GM19438 (cell line): ENCODE measurements at regions not wholly inside any gene's neighbourhood (a gene's known extent, or its start where the extent isn't known, plus 50 kb on each side); places are given as distances from the start of the nearest gene placed in this dataset.
"Not testable (repeated sequence)": the region's sequence is repeated elsewhere in the genome, so short reads cannot be mapped to it uniquely, and the experiment has no call there.

Experiments
- ATAC-seq: cut with Tn5 transposase; IDR thresholded peaks from one replicate; pipeline ENCODE4 v1.9.1; 2021; ENCODE audit warnings: low read depth; ENCODE audit not compliant: unreplicated experiment

DNA sequence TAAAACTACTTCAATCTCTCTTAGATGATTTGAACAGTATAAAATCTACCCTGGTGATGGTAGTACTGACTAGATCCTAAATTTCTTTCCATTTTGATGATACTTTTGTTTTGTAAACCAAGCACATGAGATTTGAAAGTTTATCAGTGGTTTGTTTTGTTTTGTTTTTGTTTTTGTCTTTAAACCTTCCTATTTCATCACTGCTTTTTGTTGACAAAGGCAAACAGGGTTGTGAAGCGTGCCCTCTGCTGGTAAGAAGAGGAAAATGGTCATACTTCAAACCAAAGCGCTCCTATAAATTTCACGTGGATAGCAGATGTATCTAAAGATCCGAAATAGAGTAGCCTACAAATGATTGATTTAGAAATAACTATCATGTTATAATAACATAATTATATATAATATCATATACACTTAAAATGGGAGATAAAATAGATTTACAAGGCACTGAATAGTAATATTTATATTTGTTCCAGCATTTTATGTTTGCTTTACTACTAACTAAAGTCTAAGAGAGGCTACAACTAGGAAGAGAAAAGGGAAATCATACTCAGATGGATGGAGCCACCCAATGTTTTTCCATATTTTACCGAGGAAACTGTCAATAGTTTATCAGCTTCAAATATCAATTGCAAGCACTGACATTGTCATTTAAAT, 254.0 kb upstream of the USP15 start:
- ATAC-seq: no peak

DNA sequence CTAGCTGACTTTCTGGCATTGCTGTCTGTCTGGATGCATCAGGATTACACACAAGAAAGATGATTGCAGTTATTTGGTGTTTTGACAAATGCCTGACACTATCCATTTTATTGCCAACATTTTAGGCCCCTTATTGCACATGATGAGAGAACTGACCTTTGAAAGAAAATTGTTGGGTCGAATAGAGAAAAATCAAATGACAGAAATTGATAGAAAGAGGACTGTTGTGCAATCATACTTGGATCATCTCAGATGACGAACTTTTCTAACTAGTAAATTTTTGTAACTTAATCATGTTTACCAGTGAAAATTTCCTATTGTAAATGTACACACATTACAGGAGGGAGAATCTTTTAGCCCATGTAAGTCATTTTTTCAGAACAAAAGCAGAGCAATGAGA, 251.5 kb upstream of the USP15 start:
- no peak for ATAC-seq

DNA sequence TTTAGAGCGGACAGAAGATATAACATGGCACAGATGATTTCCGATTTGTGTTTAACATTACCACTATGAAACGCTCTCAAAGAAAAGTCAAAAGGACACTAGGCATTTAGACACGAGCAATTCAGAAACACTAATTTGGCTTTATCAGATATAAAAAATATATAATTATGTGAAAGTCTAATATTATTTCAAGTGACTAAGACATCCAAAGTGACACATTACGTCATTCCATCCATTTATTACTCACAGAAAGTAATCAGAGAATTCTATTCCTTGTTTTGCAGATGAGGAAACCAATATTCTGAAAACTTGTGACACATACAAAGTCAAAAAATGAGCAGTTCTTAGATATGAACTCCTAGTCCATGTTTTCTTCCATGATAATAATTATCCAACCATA, 250.8 kb upstream of the USP15 start:
- ATAC-seq: no peak

DNA sequence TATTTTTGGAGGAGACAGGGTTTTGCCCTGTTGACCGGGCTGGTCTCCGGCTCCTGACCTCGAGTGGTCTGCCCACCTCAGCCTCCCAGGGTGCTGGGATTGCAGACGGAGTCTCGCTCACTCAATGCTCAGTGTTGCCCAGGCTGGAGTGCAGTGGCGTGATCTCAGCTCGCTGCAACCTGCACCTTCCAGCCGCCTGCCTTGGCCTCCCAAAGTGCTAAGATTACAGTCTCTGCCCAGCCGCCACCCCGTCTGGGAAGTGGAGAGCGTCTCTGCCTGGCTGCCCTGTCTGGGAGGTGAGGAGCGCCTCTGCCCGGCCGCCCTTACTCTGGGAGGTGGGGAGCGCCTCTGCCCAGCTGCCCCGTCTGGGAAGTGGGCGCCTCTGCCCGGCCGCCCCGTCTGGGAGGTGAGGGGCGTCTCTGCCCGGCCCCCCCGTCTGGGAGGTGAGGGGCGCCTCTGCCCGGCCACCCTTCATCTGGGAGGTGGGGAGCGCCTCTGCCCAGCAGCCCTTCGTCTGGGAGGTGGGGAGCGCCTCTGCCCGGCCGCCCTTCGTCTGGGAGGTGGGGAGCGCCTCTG, 249.8 kb upstream of the USP15 start:
- ATAC-seq: not testable (repeated sequence)

DNA sequence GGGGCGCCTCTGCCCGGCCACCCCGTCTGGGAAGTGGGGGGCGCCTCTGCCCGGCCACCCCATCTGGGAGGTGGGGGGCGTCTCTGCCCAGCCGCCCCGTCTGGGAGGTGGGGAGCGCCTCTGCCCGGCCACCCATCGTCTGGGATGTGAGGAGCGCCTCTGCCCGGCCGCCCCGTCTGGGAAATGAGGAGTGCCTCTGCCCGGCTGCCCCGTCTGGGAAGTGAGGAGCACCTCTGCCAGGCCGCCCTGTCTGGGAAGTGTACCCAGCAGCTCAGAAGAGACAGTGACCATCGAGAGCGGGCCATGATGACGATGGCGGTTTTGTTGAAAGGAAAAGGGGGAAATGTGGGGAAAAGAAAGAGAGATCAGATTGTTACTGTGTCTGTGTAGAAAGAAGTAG, 249.2 kb upstream of the USP15 start:
- ATAC-seq: not testable (repeated sequence)

DNA sequence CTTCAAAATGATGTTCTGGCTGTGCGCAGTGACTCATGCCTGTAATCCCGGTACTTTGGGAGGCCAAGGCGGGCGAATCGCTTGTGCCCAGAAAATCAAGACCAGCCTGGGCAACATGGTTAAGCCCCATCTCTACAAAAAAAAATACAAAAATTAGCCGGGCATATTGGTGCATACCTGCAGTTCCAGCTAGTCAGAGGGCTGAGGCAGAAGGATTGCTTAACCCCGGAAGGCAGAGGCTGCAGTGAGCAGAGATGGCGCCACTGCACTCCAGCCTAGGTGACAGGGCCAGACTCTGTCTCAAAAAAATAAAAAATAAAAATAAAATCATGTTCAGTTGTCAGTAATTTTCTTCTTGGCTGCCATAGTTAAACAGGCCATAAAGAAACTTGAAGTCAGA, 245.9 kb upstream of the USP15 start:
- ATAC-seq: no peak

DNA sequence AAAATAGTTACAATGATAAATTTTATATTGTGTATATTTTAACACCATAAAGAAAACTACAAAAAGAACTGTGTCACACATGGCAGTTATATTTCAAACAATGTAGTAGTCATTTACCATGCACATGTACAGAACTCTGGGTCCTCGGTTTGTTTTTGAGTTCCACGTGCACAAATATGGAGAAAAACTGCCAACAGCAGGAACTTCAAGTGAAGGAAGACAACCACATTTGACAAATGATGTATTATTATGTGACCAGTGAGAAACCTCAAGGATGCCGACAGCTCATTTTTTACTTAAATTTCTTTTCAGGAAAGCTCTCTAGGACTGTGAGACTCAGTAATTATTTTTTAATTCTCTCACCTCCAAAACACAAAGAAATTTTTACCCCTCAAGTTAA, 244.2 kb upstream of the USP15 start:
- ATAC-seq: no peak

DNA sequence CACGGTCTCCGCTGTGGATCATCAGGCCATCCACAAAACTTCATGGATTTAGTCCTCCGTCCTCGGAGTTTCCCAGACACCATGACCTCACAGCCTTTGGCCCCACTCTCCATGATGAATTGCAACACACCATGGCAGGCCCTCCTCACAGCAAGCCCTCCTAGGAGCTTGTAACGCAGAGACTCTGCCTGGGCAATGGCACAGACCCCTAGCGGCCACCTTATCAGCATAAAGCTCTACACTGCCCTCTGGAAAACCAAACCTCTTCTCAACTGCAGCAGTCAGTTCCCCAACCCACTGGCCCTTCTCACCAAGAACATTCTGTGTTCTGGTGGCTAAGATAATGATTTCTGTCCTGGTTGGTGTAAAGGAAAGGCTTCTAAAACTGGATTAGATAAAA, 238.4 kb upstream of the USP15 start:
- no peak for ATAC-seq

DNA sequence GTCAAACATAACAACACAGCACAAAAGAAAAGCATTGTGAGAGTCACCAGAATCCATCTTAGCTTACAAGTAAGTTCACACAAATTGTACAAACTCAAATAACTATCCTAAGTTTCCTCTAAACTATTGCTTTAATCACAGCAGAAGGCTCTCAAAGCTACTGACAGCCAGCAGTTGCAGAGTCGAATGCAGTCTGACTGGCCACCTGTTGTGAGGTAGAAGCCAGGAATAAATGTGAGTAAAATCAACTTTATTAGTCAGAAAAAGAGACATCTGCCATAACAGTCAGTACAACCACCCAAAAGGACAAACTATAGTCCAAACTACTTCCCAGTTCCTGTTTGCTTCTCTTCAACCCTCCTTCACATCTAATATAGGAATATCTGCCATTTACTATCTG, 231.7 kb upstream of the USP15 start:
- ATAC-seq: no peak

DNA sequence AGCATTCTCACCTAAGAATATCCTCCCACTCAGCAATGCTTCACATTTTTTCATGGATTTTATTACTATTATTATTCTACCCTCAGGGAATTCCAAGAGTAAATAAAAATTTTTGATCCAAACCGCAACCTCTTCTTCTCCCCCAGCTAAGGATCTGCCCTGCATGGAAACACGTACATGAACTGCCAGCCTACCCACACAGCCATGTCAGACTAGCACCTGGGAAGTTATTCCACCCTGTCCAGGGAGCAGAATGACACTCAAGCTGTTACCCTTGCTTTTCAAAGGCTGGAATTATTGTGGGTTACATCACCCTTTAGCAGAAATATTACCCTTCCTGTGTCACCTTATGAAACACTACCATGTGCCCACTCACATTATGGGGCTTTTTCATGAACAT, 227.3 kb upstream of the USP15 start:
- no peak for ATAC-seq

DNA sequence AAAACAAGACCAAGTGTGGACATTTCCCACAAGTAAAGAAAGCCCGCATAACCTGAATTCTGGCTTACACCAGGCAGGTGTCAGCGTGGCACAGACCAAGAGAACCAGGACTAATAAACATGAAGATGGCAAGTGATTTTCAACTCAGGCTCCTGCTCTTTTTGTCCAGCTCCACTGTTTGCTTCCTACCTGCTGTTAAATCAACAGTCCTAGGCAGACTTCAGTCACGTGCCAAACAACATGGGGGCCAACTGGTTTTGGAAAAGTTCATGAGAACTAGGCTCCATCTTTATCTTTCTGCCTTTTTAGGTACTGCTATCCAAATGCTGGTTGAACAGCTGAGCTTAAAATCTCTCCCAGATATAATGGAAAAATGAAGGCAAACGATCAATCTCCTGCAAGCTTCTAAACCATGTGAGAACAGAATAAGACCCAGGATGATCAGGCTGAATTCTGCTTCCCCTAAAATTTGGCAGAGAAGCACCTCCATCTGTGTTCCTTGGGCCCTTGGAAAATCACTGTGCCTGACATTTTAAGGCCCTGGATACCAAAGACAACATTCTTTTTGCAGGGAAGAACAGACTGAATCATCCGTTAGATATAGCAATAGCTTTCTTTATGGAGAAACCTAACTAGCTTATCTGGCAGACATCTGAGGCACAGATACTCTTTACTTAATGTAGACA, 215.6 kb upstream of the USP15 start:
- no peak for ATAC-seq

DNA sequence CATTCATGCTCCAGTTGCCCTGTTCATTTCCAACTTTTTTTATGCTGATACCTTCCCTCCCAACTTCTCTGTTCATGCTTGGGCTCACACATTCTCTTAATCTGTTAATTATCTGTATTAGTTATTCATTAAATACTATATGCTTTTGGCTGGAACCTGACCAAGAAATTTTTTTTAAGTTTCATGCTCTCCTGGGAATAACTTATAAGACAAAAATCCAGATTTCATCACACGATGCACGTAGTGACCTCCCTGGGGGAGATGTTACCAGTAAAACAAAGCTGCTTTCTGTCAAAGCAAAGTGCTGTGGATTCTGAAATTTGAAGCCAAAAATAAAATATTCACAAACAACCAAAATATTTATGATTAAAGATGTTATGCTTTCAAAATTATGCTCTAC, 215.0 kb upstream of the USP15 start:
- ATAC-seq: no peak

DNA sequence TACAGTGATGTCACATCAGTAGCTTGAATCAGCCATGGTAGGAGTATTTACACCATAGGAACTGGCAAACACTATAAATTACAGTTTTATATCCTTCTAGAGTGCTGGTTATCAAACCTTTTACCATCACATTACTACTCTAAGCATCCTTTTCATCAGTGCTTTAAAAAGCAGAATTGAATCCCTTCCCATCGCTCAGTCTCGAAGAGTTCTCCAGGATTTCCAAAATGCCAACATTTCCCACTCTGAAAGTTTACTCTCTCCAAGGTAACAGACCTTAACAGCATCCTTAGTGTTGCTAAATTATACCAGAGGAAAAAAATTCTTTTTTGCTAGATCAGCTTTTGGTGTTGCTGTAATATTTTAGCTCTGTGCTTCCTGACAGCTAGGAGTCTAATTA, 209.4 kb upstream of the USP15 start:
- ATAC-seq: no peak

DNA sequence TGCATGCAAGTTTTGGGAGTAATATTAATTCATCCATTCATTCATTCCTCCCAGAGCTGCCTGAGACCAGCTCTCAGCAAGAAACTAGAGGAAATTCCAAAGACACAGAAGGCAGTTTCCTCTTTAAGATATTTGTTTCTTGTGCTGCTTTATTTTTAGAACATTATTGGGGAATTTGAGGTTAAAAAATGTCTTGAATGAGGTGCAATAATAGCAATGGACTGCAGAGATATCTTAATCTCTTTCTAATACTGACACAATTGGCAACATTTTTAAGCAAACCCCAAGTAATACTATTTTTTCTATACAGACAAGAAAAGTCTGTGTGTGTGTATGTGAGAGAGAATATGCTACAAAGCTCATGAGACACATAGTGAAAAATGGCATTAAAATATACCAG, 190.2 kb upstream of the USP15 start:
- ATAC-seq: no peak

DNA sequence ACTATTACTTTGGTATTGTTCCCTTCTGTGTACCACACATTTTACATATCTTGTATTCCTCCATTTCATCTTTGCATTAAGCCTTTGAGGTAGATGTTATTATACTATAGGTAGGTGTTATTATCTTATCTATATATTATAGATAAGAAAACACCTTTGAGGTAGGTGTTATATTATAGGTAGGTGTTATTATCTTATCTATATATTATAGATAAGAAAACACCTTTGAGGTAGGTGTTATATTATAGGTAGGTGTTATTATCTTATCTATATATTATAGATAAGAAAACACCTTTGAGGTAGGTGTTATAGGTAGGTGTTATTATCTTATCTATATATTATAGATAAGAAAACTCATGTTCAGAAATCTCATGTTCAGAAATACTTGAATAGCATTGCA, 187.0 kb upstream of the USP15 start:
- not testable (repeated sequence) for ATAC-seq

DNA sequence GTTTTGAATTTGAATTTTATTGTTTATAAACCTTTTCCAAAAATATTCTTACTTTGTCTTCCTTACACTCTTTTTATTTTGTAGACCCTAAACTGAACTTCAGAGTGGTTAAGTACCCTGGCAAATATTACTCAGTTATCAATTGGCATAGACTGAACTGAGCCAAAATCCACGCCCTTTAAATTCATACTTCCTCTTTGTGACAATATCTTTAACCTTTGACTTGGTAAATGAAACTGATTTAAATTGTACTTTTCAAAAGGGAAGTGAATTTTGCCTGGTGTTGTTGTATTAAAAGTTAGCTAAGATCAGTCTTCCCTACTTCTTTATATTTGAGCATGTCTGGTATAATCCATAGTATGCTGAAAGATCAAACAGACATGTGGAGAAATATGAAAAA, 184.3 kb upstream of the USP15 start:
- ATAC-seq: no peak

DNA sequence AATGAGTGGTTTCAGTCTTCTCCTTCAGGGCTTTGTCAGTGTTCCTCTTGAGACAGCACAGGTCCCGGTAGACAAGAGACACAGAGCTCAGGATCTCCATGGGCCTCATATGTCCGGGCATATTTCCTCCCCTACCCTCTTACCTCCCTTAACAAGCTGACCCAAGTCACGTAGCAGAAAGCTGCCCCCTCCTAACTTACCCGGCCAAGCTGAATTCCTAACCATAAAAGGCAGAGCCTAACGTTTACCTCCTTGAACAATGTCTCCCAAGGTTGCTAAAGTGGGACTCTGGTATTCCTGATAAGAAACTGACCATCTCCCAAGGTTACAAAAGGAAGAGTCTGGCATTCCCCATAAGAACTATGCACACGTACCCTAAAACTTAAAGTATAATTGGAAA, 182.2 kb upstream of the USP15 start:
- no peak for ATAC-seq

DNA sequence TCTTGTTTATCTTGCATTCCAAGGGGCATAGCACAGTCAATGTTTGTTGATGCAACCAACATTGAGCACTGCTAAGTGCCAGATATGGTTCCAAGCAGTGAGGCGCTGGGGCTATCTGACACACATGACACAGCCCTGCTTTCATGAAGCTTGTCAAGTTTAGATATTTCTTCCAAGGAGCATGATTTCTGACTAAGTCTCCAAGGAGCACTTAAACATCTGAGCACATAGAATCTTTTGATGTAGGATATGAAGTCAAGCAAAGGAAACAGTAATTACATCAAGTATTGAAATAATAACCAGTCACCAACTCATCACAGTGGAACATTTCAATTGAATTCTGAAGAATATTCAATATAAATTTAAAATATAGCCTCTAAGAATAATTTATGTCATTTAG, 177.8 kb upstream of the USP15 start:
- ATAC-seq: no peak

DNA sequence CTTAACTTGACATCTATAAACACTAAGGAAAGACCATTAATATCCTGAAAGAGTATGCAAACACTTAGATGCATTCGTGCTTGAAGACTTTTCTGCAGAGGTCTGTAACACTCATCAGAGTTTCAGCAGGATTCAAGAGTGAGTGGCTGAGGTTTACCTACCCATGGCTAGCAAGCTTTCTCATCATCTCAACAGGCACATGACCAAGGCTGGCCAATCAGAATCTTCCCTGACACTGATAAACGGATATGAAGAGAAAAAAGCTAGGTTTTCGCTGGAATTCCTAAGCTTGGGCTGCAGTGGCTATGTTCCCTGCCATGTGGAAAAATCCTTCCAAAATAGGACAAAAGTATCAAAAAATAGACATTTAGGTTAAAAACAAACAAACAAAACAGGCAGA, 162.1 kb upstream of the USP15 start:
- no peak for ATAC-seq

DNA sequence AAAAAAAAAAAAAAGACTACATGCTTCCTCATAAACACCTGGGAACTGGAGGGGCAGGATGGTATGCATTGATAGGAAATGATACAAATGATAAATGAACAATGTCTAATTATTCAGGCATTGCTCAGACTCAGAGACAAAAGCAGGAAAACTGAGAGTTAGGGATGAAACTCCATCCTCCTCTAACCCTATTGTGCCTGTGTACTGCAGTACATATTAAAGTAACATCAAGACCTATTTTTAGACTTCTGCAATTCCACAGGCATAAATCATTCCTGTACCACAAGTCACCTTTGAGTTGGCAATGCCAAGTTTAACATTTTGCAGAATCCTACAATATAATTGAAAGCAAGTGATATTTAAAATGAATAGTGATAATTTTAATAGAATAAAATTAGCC, 156.5 kb upstream of the USP15 start:
- no peak for ATAC-seq

DNA sequence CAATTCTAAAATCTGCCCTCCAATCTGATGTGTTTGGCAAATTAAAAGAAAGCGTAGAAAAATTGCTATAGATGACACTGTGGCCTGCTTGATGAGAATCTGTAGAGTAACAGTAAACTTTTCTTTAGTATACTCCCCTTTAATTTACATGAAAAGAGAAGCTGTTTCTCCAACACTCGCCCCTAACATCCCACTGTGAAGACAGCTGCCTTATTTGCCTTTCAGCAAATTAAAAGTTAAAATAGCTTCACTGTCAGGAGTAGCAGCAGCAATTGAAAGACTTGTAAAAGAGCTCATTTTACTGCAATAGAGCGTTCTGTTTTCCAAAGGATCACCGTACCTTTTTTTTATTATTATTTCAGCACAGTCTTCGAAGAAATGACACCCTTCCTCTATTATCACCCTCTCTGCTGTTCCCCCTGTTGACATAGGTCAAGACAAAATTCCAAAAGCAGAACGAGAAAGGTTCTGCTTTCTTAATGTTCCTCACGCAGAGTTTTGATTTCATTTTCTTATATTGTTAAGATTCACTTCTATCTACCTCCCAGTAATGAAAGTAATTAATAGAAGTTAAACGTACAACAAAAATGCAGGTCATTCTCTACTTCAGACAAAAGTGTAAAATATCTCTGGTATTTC, 153.5 kb upstream of the USP15 start:
- no peak for ATAC-seq
